CD4-positive, alpha-beta T cell (primary cell): ENCODE measurements at regions not wholly inside any gene's neighbourhood (a gene's known extent, or its start where the extent isn't known, plus 50 kb on each side); places are given as distances from the start of the nearest gene placed in this dataset.

Source experiments
- ATAC-seq: fragments of 200-7000 bp; cut with Tn5 transposase; one replicate; pipeline ENCODE4 v1.10.0; 2022; ENCODE audit warnings: mild to moderate bottlenecking; ENCODE audit not compliant: poor library complexity
- CTCF ChIA-PET: fragments of 350-600 bp; sonication (Branson Sonifier 250); formaldehyde crosslinking; loops from one replicate; lab custom pipeline; 2021; ENCODE audit warnings: antibody characterized with exemption, inconsistent platforms; lab: Charles Lee
- POLR2A ChIA-PET: fragments of 350-600 bp; sonication (Branson Sonifier 250); formaldehyde crosslinking; loops from one replicate; lab custom pipeline; 2021; ENCODE audit warnings: antibody characterized with exemption, inconsistent platforms; lab: Charles Lee
- DNase-seq, 14 experiments: peaks; one replicate each; pipeline ENCODE4 v3.0.0-alpha.2; 2013 to 2020; ENCODE audit warnings: mixed read lengths in 2 of 14
- H3K27ac ChIP-seq, 2 donors: one replicate each; pipeline versions ENCODE4 v1.5.1 to v1.7.0; 2013; ENCODE audit warnings: low read length in 2 of 2, low read depth in 1 of 2, mild to moderate bottlenecking in 1 of 2
- H3K27me3 ChIP-seq, 2 experiments: 1 replicate in 1 of 2; 2 replicates in 1 of 2; pipeline versions ENCODE4 v1.6.1 to v1.7.0; 2013; ENCODE audit warnings: low read length in 2 of 2, control low read depth in 1 of 2, mild to moderate bottlenecking in 1 of 2, moderate library complexity in 1 of 2; ENCODE audit not compliant: insufficient read depth in 2 of 2, control insufficient read depth in 1 of 2
- H3K36me3 ChIP-seq: one replicate; pipeline ENCODE4 v1.6.1; 2013; ENCODE audit warnings: low read length, control low read depth; ENCODE audit not compliant: insufficient read depth
- H3K4me1 ChIP-seq: one replicate; pipeline ENCODE4 v1.6.1; 2013; ENCODE audit warnings: low read length, control low read depth; ENCODE audit not compliant: insufficient read depth
- H3K4me3 ChIP-seq: one replicate; pipeline ENCODE4 v1.5.1; 2013; ENCODE audit warnings: mild to moderate bottlenecking, low read length, moderate library complexity
- H3K9me3 ChIP-seq, 2 experiments: 1 replicate in 1 of 2; 2 replicates in 1 of 2; pipeline versions ENCODE4 v1.6.1 to v1.7.0; 2013; ENCODE audit warnings: low read length in 2 of 2, mild to moderate bottlenecking in 2 of 2, control low read depth in 1 of 2, moderate library complexity in 1 of 2; ENCODE audit not compliant: control insufficient read depth in 1 of 2, insufficient read depth in 1 of 2
- H3K27ac Mint-ChIP-seq: one replicate; pipeline ENCODE4 v1.8.0; 2020; ENCODE audit warnings: mixed read lengths
- H3K27me3 Mint-ChIP-seq: one replicate; pipeline ENCODE4 v1.8.0; 2021; ENCODE audit warnings: mixed read lengths
- H3K36me3 Mint-ChIP-seq: one replicate; pipeline ENCODE4 v1.8.0; 2021; ENCODE audit warnings: low read depth, mixed read lengths
- H3K4me1 Mint-ChIP-seq: one replicate; pipeline ENCODE4 v1.8.0; 2021; ENCODE audit warnings: low read depth, mixed read lengths
- H3K4me3 Mint-ChIP-seq: one replicate; pipeline ENCODE4 v1.8.0; 2020; ENCODE audit warnings: mild to moderate bottlenecking, mixed read lengths
- H3K9me3 Mint-ChIP-seq: one replicate; pipeline ENCODE4 v1.8.0; 2020; ENCODE audit warnings: mixed read lengths
- intact Hi-C, 2 experiments: fragments of 100-400 bp; cut with DNase I in 1 of 2; cut with micrococcal nuclease in 1 of 2; formaldehyde crosslinking; loops; one replicate each; pipeline versions ENCODE4 v1.15.1 to v1.9.0; 2023 to 2025; cut with DNase I, micrococcal nuclease
- TF ChIP-seq, protein P1 (sequence below): fragments of 200-600 bp; IDR thresholded peaks from one replicate; pipeline ENCODE4 v1.8.0; 2022; ENCODE audit warnings: antibody characterized with exemption, mild to moderate bottlenecking

- no peak for ATAC-seq
- no peak overlapping the region for H3K4me3 ChIP-seq
- intact Hi-C loops: no loop called here
- H3K4me1 Mint-ChIP-seq: peaks cover 6% of the 10 kb centered on the region
- H3K27me3 ChIP-seq: no peaks in the 10 kb centered on the region
- H3K9me3 Mint-ChIP-seq: no peaks in the 10 kb centered on the region
- H3K36me3 ChIP-seq: no peaks in the 10 kb centered on the region
- H3K9me3 ChIP-seq: no peaks in the 10 kb centered on the region
- peaks cover 4% of the 10 kb centered on the region for H3K27me3 Mint-ChIP-seq
- no peak for DNase-seq
- H3K4me1 ChIP-seq: peaks cover 1% of the 10 kb centered on the region
- H3K36me3 Mint-ChIP-seq: no peaks in the 10 kb centered on the region
- TF ChIP-seq, protein P1, sequence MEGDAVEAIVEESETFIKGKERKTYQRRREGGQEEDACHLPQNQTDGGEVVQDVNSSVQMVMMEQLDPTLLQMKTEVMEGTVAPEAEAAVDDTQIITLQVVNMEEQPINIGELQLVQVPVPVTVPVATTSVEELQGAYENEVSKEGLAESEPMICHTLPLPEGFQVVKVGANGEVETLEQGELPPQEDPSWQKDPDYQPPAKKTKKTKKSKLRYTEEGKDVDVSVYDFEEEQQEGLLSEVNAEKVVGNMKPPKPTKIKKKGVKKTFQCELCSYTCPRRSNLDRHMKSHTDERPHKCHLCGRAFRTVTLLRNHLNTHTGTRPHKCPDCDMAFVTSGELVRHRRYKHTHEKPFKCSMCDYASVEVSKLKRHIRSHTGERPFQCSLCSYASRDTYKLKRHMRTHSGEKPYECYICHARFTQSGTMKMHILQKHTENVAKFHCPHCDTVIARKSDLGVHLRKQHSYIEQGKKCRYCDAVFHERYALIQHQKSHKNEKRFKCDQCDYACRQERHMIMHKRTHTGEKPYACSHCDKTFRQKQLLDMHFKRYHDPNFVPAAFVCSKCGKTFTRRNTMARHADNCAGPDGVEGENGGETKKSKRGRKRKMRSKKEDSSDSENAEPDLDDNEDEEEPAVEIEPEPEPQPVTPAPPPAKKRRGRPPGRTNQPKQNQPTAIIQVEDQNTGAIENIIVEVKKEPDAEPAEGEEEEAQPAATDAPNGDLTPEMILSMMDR: no peak
- ChIA-PET POLR2A (no interaction called here), CTCF (no interaction called here)
- H3K27ac ChIP-seq: no peak overlapping the region
- no peak overlapping the region for H3K27ac Mint-ChIP-seq
- H3K4me3 Mint-ChIP-seq: no peak overlapping the region
Measured at GRCh38 chr22:49718396-49718795, 109.3 kb downstream of the BRD1 start.

DNA sequence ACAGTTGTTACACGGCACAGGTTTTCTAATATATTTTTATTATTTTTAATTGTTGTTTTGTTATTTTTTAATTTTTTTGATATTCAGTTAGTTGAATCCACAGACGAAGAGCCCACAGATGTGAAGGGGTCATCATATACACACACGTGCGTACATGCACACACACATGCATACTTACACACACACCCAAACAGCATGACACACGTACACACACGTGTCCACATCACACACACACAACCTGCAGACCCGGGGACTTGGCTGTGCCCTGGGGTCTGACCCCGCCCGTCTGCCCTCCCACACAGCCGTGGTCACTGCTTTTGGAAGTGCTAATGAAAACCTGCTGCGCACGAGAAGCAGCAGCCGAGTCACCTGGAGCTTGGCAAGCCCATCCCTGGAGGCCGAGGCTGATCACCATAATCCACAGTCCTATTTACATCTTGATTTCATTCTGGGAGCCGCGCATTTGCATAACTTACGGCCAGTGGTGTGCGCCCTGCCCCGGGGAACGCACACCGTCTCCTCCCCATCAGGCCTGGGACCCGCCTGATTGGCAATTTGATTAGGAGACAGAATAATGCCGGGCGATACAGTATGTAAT, 110.3 kb downstream of the BRD1 start:
- POLR2A ChIA-PET: no interaction called here
- peaks cover 12% of the 10 kb centered on the region for H3K27me3 Mint-ChIP-seq
- H3K4me1 Mint-ChIP-seq: peaks cover 3% of the 10 kb centered on the region
- no peaks in the 10 kb centered on the region for H3K36me3 ChIP-seq
- no peak overlapping the region for H3K27ac ChIP-seq
- no peak overlapping the region for H3K27ac Mint-ChIP-seq
- intact Hi-C loops: no loop called here
- no peaks in the 10 kb centered on the region for H3K4me1 ChIP-seq
- no peak overlapping the region for H3K4me3 Mint-ChIP-seq
- DNase-seq (no peak), ATAC-seq (no peak)
- TF ChIP-seq, protein P1: no peak
- peaks cover 0 to under 1% of the 10 kb centered on the region in 2 experiments for H3K9me3 ChIP-seq
- no peaks in the 10 kb centered on the region for H3K9me3 Mint-ChIP-seq
- H3K27me3 ChIP-seq: peaks cover 0 to 2% of the 10 kb centered on the region in 2 experiments
- CTCF ChIA-PET: no interaction called here
- H3K36me3 Mint-ChIP-seq: no peaks in the 10 kb centered on the region
- no peak overlapping the region for H3K4me3 ChIP-seq

- H3K9me3 Mint-ChIP-seq: no peaks in the 10 kb centered on the region
- Histone ChIP-seq H3K36me3 (no peaks in the 10 kb centered on the region), H3K27ac (no peak overlapping the region), H3K27me3 (peaks cover 0 to 10% of the 10 kb centered on the region in 2 experiments), H3K4me3 (no peak overlapping the region), H3K9me3 (peaks cover 0 to 6% of the 10 kb centered on the region in 2 experiments), H3K4me1 (no peaks in the 10 kb centered on the region)
- ChIA-PET POLR2A (no interaction called here), CTCF (no interaction called here)
- no peak overlapping the region for H3K27ac Mint-ChIP-seq
- H3K4me3 Mint-ChIP-seq: no peak overlapping the region
- no peaks in the 10 kb centered on the region for H3K4me1 Mint-ChIP-seq
- intact Hi-C loops: no loop called here
- TF ChIP-seq, protein P1: no peak
- peaks cover 18% of the 10 kb centered on the region for H3K27me3 Mint-ChIP-seq
- DNase-seq: no peak
- H3K36me3 Mint-ChIP-seq: no peaks in the 10 kb centered on the region
- ATAC-seq: no peak
Measured at GRCh38 chr22:49716441-49716840, 111.2 kb downstream of the BRD1 start.
